Gastrocnemius medialis (tissue), 4 donors: ENCODE measurements at regions not wholly inside any gene's neighbourhood (a gene's known extent, or its start where the extent isn't known, plus 50 kb on each side); places are given as distances from the start of the nearest gene placed in this dataset.

ENCODE experiments used
- ATAC-seq, 2 donors: fragments of 150-250 bp; one replicate each; pipeline ENCODE4 v1.9.1; 2016
- DNase-seq, 2 donors: peaks; one replicate each; pipeline ENCODE4 v3.0.0-alpha.2; 2019
- H3K27ac ChIP-seq, 4 donors: fragments of 200-600 bp; sonication (generic); 1 replicate in 1 of 4; 2 replicates in 3 of 4; pipeline ENCODE4 v1.5.1; 2016 to 2018; ENCODE audit warnings: mild to moderate bottlenecking in 2 of 4, moderate library complexity in 1 of 4
- H3K27me3 ChIP-seq, 3 donors: fragments of 200-600 bp; sonication (generic) in 2 of 3; 1 replicate in 1 of 3; 2 replicates in 2 of 3; pipeline versions ENCODE4 v1.5.1 to v1.6.0; 2016 to 2019; ENCODE audit warnings: mild to moderate bottlenecking in 1 of 3, moderate library complexity in 1 of 3
- H3K36me3 ChIP-seq, 2 donors: fragments of 200-600 bp; sonication (generic) in 1 of 2; one replicate each; pipeline ENCODE4 v1.5.1; 2017 to 2018
- H3K4me1 ChIP-seq, 2 donors: fragments of 200-600 bp; sonication (generic) in 1 of 2; one replicate each; pipeline ENCODE4 v1.5.1; 2016 to 2017; ENCODE audit warnings: mild to moderate bottlenecking in 2 of 2
- H3K4me3 ChIP-seq, 4 donors: fragments of 200-600 bp; sonication (generic) in 3 of 4; 1 replicate in 1 of 4; 2 replicates in 3 of 4; pipeline ENCODE4 v1.5.1; 2016 to 2019; ENCODE audit warnings: mild to moderate bottlenecking in 2 of 4
- H3K9me3 ChIP-seq, 3 donors: fragments of 200-600 bp; sonication (generic) in 2 of 3; 1 replicate in 1 of 3; 2 replicates in 2 of 3; pipeline ENCODE4 v1.5.1; 2016 to 2019
- POLR2A ChIP-seq, 2 donors: fragments of 450-650 bp; IDR thresholded peaks; one replicate each; pipeline ENCODE4 v1.6.1; 2017; ENCODE audit warnings: antibody characterized with exemption in 2 of 2, mild to moderate bottlenecking in 2 of 2, moderate library complexity in 2 of 2
- in situ Hi-C, 4 donors: fragments of 200-750 bp; cut with MboI; loops; one replicate each; pipeline versions ENCODE4 v1.15.0 to v1.8.0; 2017; ENCODE audit warnings: low sequenced_read_pairs in 4 of 4
- intact Hi-C: fragments of 100-400 bp; cut with DNase I; formaldehyde crosslinking; loops from one replicate; pipeline ENCODE4 v1.15.1; 2023; ENCODE audit warnings: low total_unique reads
- TF ChIP-seq, protein P1 (sequence below), 5 experiments: fragments of 450-650 bp in 3 of 5; fragments of 200-600 bp in 2 of 5; sonication (generic) in 2 of 5; IDR thresholded peaks in 4 of 5; conservative IDR thresholded peaks in 1 of 5; 1 replicate in 4 of 5; 2 replicates in 1 of 5; pipeline ENCODE4 v1.5.1; 2016 to 2019; ENCODE audit warnings: antibody characterized with exemption in 5 of 5, mild to moderate bottlenecking in 3 of 5, moderate library complexity in 3 of 5

DNA sequence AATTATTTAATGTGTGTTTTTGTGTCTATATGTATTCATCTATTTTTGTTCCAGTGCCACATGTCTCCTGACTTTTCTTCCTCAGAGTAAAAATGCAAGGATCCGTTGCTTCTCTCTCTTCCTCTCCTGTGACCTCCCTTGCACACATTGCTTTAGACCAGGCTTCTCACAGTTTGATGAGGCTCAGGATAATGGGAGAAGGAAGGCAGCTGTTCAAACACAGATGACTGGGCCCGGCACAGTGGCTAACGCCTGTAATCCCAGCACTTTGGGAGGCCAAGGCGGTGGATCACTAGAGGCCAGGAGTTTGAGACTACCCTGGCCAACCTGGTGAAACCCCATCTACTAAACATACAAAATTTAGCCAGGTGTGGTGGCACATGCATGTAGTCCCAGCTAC lies 241.9 kb downstream of the SAMD5 start:
- no peak for TF ChIP-seq POLR2A (IDR thresholded peaks at IDR 0.05)
- TF ChIP-seq, protein P1, sequence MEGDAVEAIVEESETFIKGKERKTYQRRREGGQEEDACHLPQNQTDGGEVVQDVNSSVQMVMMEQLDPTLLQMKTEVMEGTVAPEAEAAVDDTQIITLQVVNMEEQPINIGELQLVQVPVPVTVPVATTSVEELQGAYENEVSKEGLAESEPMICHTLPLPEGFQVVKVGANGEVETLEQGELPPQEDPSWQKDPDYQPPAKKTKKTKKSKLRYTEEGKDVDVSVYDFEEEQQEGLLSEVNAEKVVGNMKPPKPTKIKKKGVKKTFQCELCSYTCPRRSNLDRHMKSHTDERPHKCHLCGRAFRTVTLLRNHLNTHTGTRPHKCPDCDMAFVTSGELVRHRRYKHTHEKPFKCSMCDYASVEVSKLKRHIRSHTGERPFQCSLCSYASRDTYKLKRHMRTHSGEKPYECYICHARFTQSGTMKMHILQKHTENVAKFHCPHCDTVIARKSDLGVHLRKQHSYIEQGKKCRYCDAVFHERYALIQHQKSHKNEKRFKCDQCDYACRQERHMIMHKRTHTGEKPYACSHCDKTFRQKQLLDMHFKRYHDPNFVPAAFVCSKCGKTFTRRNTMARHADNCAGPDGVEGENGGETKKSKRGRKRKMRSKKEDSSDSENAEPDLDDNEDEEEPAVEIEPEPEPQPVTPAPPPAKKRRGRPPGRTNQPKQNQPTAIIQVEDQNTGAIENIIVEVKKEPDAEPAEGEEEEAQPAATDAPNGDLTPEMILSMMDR (IDR thresholded peaks at IDR 0.05 in 4 of 5, conservative IDR thresholded peaks at IDR 0.05 in 1 of 5): no peak
- Histone ChIP-seq H3K36me3 (no peaks in the 10 kb centered on the region), H3K4me3 (no peak overlapping the region), H3K27ac (no peak overlapping the region), H3K27me3 (no peaks in the 10 kb centered on the region), H3K9me3 (no peaks in the 10 kb centered on the region), H3K4me1 (no peaks in the 10 kb centered on the region)
- in situ Hi-C loops: no loop called here
- DNase-seq (no peak), ATAC-seq (no peak)
- intact Hi-C loops: no loop called here

DNA sequence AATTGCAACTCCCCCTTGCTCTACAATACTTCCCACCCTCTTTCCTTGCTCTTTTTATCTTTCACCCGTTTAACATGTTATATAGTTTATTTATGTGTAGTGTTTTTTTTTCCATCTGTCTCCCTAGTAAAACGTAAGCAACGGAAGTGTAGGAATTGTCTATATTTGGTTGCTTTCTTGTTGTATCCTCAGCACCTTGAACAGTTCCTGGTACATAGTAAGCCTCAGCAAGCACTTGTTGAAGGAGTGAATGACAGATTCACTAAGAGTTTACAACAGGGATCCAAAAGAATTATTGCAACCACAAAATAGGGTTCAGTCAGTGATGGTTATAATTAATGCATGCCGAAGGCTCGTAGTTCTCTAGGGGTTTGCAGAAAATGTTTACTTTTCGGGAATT lies 242.7 kb downstream of the SAMD5 start:
- H3K9me3 ChIP-seq: no peaks in the 10 kb centered on the region
- no peak overlapping the region for H3K27ac ChIP-seq
- ATAC-seq: no peak
- H3K27me3 ChIP-seq: no peaks in the 10 kb centered on the region
- intact Hi-C loops: no loop called here
- TF ChIP-seq, protein P1 (IDR thresholded peaks at IDR 0.05 in 4 of 5, conservative IDR thresholded peaks at IDR 0.05 in 1 of 5): no peak
- no peak for TF ChIP-seq POLR2A (IDR thresholded peaks at IDR 0.05)
- no peaks in the 10 kb centered on the region for H3K36me3 ChIP-seq
- in situ Hi-C loops: no loop called here
- no peak for DNase-seq
- no peak overlapping the region for H3K4me3 ChIP-seq
- H3K4me1 ChIP-seq: no peaks in the 10 kb centered on the region

DNA sequence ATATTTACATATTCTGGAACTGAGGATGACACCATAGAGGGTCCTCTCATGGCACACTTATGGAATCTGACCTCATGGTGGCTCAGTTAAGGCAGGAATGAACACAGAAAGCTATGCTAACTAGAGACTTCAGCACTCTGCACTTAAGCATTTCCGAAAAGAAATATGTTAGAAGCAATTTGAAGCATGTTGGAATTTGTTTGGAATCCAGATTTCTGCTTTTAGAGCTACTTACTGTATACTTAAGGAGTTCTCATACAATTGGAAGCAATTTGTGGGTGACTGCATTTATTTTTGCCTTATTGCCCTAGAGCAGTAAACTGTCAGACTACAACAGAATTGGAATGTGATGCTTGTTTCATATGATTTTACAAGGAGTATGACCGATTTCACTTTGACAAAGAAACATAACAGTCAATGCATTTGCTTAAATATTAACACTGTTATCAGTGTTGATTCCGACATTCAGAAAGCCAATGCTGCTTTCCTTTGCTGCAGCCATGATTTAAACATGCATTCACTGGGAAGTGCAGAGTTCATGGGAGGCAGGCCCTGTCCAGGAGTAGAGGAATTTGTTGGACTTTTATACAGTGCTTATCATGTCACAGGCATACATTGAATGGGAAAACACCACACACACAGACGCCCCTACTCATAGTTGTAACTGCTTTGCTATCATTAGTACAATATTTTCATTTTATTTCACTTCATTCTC lies 244.4 kb downstream of the SAMD5 start:
- no peak for ATAC-seq

DNA sequence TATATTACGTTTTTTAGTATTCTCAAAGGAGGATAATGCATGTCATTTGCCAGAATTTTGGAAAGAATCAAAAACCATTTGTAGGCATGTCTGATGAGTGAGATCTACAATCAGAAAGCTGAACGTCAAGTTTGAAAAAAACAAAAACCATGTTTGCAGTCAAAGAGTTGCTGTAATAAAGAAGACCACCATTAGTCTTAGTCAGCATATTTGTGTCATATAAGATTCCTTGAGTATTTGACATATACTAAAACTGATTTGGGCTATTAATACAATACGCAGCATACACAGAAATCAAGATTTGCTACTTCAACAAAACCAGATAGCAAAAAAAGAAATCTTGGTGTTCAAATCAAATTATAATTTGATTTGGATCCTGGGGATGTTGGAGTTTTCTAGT lies 247.5 kb downstream of the SAMD5 start:
- DNase-seq (no peak), ATAC-seq (no peak)
- in situ Hi-C loops (no loop called here), intact Hi-C loops (no loop called here)
- Histone ChIP-seq H3K9me3 (no peaks in the 10 kb centered on the region), H3K27ac (no peak overlapping the region), H3K4me3 (no peak overlapping the region), H3K36me3 (no peaks in the 10 kb centered on the region), H3K4me1 (no peaks in the 10 kb centered on the region), H3K27me3 (no peaks in the 10 kb centered on the region)
- TF ChIP-seq, protein P1 (IDR thresholded peaks at IDR 0.05 in 4 of 5, conservative IDR thresholded peaks at IDR 0.05 in 1 of 5): no peak
- no peak for TF ChIP-seq POLR2A (IDR thresholded peaks at IDR 0.05)

More for the DNA sequence above, 244.4 kb downstream of the SAMD5 start:
- no peak for TF ChIP-seq POLR2A (IDR thresholded peaks at IDR 0.05)
- TF ChIP-seq, protein P1 (IDR thresholded peaks at IDR 0.05 in 4 of 5, conservative IDR thresholded peaks at IDR 0.05 in 1 of 5): no peak
- Histone ChIP-seq H3K4me3 (no peak overlapping the region), H3K27ac (no peak overlapping the region), H3K4me1 (no peaks in the 10 kb centered on the region), H3K9me3 (no peaks in the 10 kb centered on the region), H3K36me3 (no peaks in the 10 kb centered on the region), H3K27me3 (no peaks in the 10 kb centered on the region)
- in situ Hi-C loops: no loop called here
- no peak for DNase-seq
- intact Hi-C loops: no loop called here

DNA sequence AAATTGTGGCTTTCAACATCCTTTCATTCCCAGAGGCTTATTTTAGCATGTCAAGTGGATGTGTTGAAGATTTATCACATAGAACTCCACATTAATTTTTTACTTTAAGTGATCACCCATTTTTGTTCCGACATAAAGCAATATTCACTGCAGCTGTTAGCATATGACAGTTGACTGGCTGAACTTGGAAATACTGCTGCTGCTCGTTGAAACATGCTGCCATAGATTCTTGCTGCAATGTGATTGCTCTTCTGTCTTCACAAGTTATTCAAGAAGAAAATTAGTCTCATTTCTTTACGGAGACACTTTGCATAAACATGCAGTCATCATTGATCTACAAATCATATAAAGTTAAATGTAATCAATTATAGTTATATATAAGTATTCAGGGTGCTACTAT lies 248.4 kb downstream of the SAMD5 start:
- no peak overlapping the region for H3K4me3 ChIP-seq
- no peaks in the 10 kb centered on the region for H3K4me1 ChIP-seq
- no peak overlapping the region for H3K27ac ChIP-seq
- no peak for ATAC-seq
- no peaks in the 10 kb centered on the region for H3K9me3 ChIP-seq
- H3K27me3 ChIP-seq: no peaks in the 10 kb centered on the region
- intact Hi-C loops (no loop called here), in situ Hi-C loops (no loop called here)
- no peaks in the 10 kb centered on the region for H3K36me3 ChIP-seq
- no peak for DNase-seq
- TF ChIP-seq, protein P1 (IDR thresholded peaks at IDR 0.05 in 4 of 5, conservative IDR thresholded peaks at IDR 0.05 in 1 of 5): no peak
- no peak for TF ChIP-seq POLR2A (IDR thresholded peaks at IDR 0.05)
